IMR-90 (cell line): ENCODE measurements at regions not wholly inside any gene's neighbourhood (a gene's known extent, or its start where the extent isn't known, plus 50 kb on each side); places are given as distances from the start of the nearest gene placed in this dataset.

Experiments
- ATAC-seq: fragments of 200-7000 bp; cut with Tn5 transposase; 2 replicates; pipeline ENCODE4 v1.9.1; 2020; ENCODE audit warnings: low read depth, mild to moderate bottlenecking, moderate library complexity
- BruUV-seq: library from RNA; stranded (reverse); fragments of 400-500 nt; replicated peaks from 2 replicates; lab custom pipeline; 2021; lab: Mats Ljungman, UMichigan
- CTCF ChIA-PET: fragments of 300-600 bp; formaldehyde crosslinking; extraction: SDS; loops from one replicate; lab custom pipeline; 2021; ENCODE audit warnings: antibody characterized with exemption; lab: Yijun Ruan, JAX
- POLR2A ChIA-PET: fragments of 300-600 bp; sonication (Branson Sonifier 250); formaldehyde crosslinking; loops from one replicate; lab custom pipeline; 2022; ENCODE audit warnings: antibody characterized with exemption; ENCODE audit not compliant: unreplicated experiment; lab: Charles Lee
- DNase-seq: peaks from one replicate; pipeline ENCODE4 v3.0.0; 2013
- H2AFZ ChIP-seq: replicated peaks from 2 replicates; pipeline ENCODE3; 2013; ENCODE audit warnings: low read length, mild to moderate bottlenecking; ENCODE audit not compliant: poor library complexity
- H2AK5ac ChIP-seq: 2 replicates; pipeline ENCODE4 v1.6.1; 2013; ENCODE audit warnings: low read depth, low read length, inconsistent platforms
- H2AK9ac ChIP-seq: replicated peaks from 2 replicates; pipeline ENCODE3; 2013; ENCODE audit warnings: mild to moderate bottlenecking, low read depth, low read length, moderate library complexity; ENCODE audit not compliant: poor library complexity
- H2BK120ac ChIP-seq: 2 replicates; pipeline ENCODE4 v1.6.1; 2013; ENCODE audit warnings: low read depth, low read length, inconsistent platforms
- H2BK15ac ChIP-seq: 3 replicates; pipeline ENCODE4 v1.6.1; 2013; ENCODE audit warnings: low read depth, low read length, inconsistent platforms
- H2BK20ac ChIP-seq: 2 replicates; pipeline ENCODE4 v1.6.1; 2013; ENCODE audit warnings: low read depth, mild to moderate bottlenecking, inconsistent platforms, low read length, moderate library complexity
- H2BK5ac ChIP-seq: 2 replicates; pipeline ENCODE4 v1.6.1; 2013; ENCODE audit warnings: mild to moderate bottlenecking, low read depth, low read length, inconsistent platforms; ENCODE audit not compliant: poor library complexity, severe bottlenecking
- H3K14ac ChIP-seq: replicated peaks from 2 replicates; pipeline ENCODE4 v1.6.1; 2013; ENCODE audit warnings: low read depth, low read length, inconsistent platforms
- H3K18ac ChIP-seq: 2 replicates; pipeline ENCODE4 v1.6.1; 2013; ENCODE audit warnings: low read depth, low read length, control low read depth
- H3K23ac ChIP-seq: 2 replicates; pipeline ENCODE4 v1.6.1; 2013; ENCODE audit warnings: low read depth, low read length, inconsistent platforms
- H3K27ac ChIP-seq: 2 replicates; pipeline ENCODE4 v1.5.1; 2013; ENCODE audit warnings: mild to moderate bottlenecking, control low read depth, low read length; ENCODE audit not compliant: insufficient read depth
- H3K27me3 ChIP-seq: 2 replicates; pipeline ENCODE4 v1.6.1; 2013; ENCODE audit warnings: low read length; ENCODE audit not compliant: control insufficient read depth, insufficient read depth
- H3K36me3 ChIP-seq: 2 replicates; pipeline ENCODE4 v1.6.1; 2013; ENCODE audit warnings: low read length, mixed read lengths; ENCODE audit not compliant: control insufficient read depth, insufficient read depth
- H3K4ac ChIP-seq: 2 replicates; pipeline ENCODE4 v1.6.1; 2013; ENCODE audit warnings: low read depth, low read length, inconsistent platforms
- H3K4me1 ChIP-seq: 2 replicates; pipeline ENCODE4 v1.6.1; 2013; ENCODE audit warnings: low read length, mixed read lengths; ENCODE audit not compliant: control insufficient read depth, insufficient read depth
- H3K4me2 ChIP-seq: 2 replicates; pipeline ENCODE4 v1.6.1; 2013; ENCODE audit warnings: low read depth, mild to moderate bottlenecking, control low read depth, low read length, moderate library complexity
- H3K4me3 ChIP-seq: 2 replicates; pipeline ENCODE4 v1.5.1; 2013; ENCODE audit warnings: low read depth, mild to moderate bottlenecking, control low read depth, low read length, moderate library complexity; ENCODE audit not compliant: insufficient read depth
- H3K56ac ChIP-seq: 2 replicates; pipeline ENCODE4 v1.6.1; 2013; ENCODE audit warnings: low read length, inconsistent platforms; ENCODE audit not compliant: insufficient read depth; ENCODE audit errors: extremely low read depth
- H3K79me1 ChIP-seq, 2 experiments: 2 replicates each; pipeline ENCODE4 v1.6.1; 2013; ENCODE audit warnings: low read length in 2 of 2, inconsistent platforms in 1 of 2, low read depth in 1 of 2
- H3K9ac ChIP-seq: 2 replicates; pipeline ENCODE4 v1.6.1; 2013; ENCODE audit warnings: low read depth, low read length, control low read depth
- H3K9me1 ChIP-seq: 2 replicates; pipeline ENCODE4 v1.6.1; 2013; ENCODE audit warnings: low read length, inconsistent platforms; ENCODE audit not compliant: insufficient read depth
- H3K9me3 ChIP-seq: 2 replicates; pipeline ENCODE4 v1.6.1; 2013; ENCODE audit warnings: low read length; ENCODE audit not compliant: control insufficient read depth, insufficient read depth
- H4K20me1 ChIP-seq: 2 replicates; pipeline ENCODE4 v1.6.1; 2013; ENCODE audit warnings: low read length, inconsistent platforms; ENCODE audit not compliant: insufficient read depth
- H4K5ac ChIP-seq: 2 replicates; pipeline ENCODE4 v1.6.1; 2013; ENCODE audit warnings: mild to moderate bottlenecking, low read depth, low read length, control low read depth
- H4K8ac ChIP-seq, 2 experiments: 2 replicates each; pipeline ENCODE4 v1.6.1; 2013; ENCODE audit warnings: low read depth in 2 of 2, low read length in 2 of 2, control low read depth in 1 of 2, inconsistent platforms in 1 of 2
- H4K91ac ChIP-seq: 2 replicates; pipeline ENCODE4 v1.6.1; 2013; ENCODE audit warnings: low read depth, low read length, inconsistent platforms; ENCODE audit not compliant: insufficient read depth
- BHLHE40 ChIP-seq: fragments of 150-350 bp; IDR thresholded peaks from 2 replicates; pipeline ENCODE4 v1.6.1; 2016; ENCODE audit warnings: mild to moderate bottlenecking, low read depth, low read length
- CEBPB ChIP-seq: IDR thresholded peaks from 2 replicates; pipeline ENCODE4 v1.6.1; 2012; ENCODE audit warnings: low read depth, low read length, improper control_type of control experiment
- CTCF ChIP-seq: conservative IDR thresholded peaks from 2 replicates; pipeline ENCODE4 v1.5.1; 2012; ENCODE audit warnings: mild to moderate bottlenecking, low read depth, low read length, improper control_type of control experiment
- RAD21 ChIP-seq: IDR thresholded peaks from 2 replicates; pipeline ENCODE4 v1.6.1; 2012; ENCODE audit warnings: low read length, improper control_type of control experiment
- RCOR1 ChIP-seq: IDR thresholded peaks from 2 replicates; pipeline ENCODE4 v1.6.1; 2012; ENCODE audit warnings: mild to moderate bottlenecking, low read length, improper control_type of control experiment; ENCODE audit not compliant: insufficient replicate concordance
- SMC3 ChIP-seq: fragments of 150-350 bp; IDR thresholded peaks from 2 replicates; pipeline ENCODE4 v1.6.1; 2016; ENCODE audit warnings: low read depth, mild to moderate bottlenecking, antibody characterized with exemption, low read length, moderate library complexity
- WGBS, 2 experiments: methylation state at CpG; one replicate each; pipeline versions ENCODE4 v1.1.5 to v1.1.7; 2013; ENCODE audit warnings: missing lambda C conversion rate in 2 of 2; ENCODE audit not compliant: insufficient read length in 1 of 2; ENCODE audit errors: extremely low coverage in 2 of 2; 5-methylcytosine and 5-hydroxymethylcytosine counted together
- dilution Hi-C: fragments of 300-500 bp; cut with HindIII; formaldehyde crosslinking; loops from one replicate; pipeline ENCODE4 v1.14.3; 2018; ENCODE audit warnings: low sequenced_read_pairs; ENCODE audit not compliant: unreplicated experiment
- in situ Hi-C: fragments of 300-500 bp; cut with MboI; formaldehyde crosslinking; loops from 3 replicates; pipeline ENCODE4 v1.14.3; 2019; ENCODE audit warnings: low sequenced_read_pairs, inconsistent platforms, mixed read lengths
- intact Hi-C: fragments of 100-400 bp; cut with micrococcal nuclease; formaldehyde crosslinking; loops from 2 replicates; pipeline ENCODE4 v1.10.0; 2022

- 0 out of 2 replicates have a peak, but pooled peaks have one; percentile 21 for ATAC-seq
- WGBS, 2 experiments = 73% methylated on average over 4 of the region's 11 CpGs; no CpG with 5 or more reads in 1 of the 2 experiments
- CTCF ChIA-PET = no interaction called here
Measured at GRCh38 chr12:116687888-116688287, 50.0 kb downstream of the SPRING1 start.

More at GRCh38 chr12:116687888-116688287, 50.0 kb downstream of the SPRING1 start:
- Histone ChIP-seq H2BK120ac (no peak overlapping the region), H2BK20ac (no peak overlapping the region), H2AFZ (no peak overlapping the region), H3K9ac (no peak overlapping the region), H3K4me1 (no peaks in the 10 kb centered on the region), H3K18ac (no peak overlapping the region), H3K9me1 (no peaks in the 10 kb centered on the region), H3K36me3 (no peaks in the 10 kb centered on the region), H3K4me3 (no peak overlapping the region), H3K27ac (no peak overlapping the region), H2AK9ac (no peak overlapping the region), H3K9me3 (no peaks in the 10 kb centered on the region; the same call in 1 of the 2 replicates), H4K5ac (no peak overlapping the region), H2BK15ac (no peak overlapping the region), H4K91ac (no peak overlapping the region), H3K27me3 (peaks cover 44% of the 10 kb centered on the region), H2BK5ac (no peak overlapping the region), H3K23ac (no peak overlapping the region), H3K4ac (no peak overlapping the region), H4K8ac (no peak overlapping the region), H4K20me1 (no peaks in the 10 kb centered on the region), H3K79me1 (no peaks in the 10 kb centered on the region), H3K4me2 (no peak overlapping the region), H3K14ac (no peak overlapping the region), H2AK5ac (no peak overlapping the region), H3K56ac (no peak overlapping the region)
- dilution Hi-C loops (no loop called here), in situ Hi-C loops (no loop called here), intact Hi-C loops (no loop called here)
- POLR2A ChIA-PET = interaction anchor here (0.6 kb wide), 1 partner anchor 57 kb away, joined by 7 read pairs; no protein-coding TSS in a partner anchor
- BruUV-seq = no TSS peak
- peak; percentile 62; the same call in 1 of the 2 replicates for TF ChIP-seq BHLHE40
- peak; percentile 30 for TF ChIP-seq CTCF
- TF ChIP-seq CEBPB = no peak
- TF ChIP-seq RCOR1 = no peak
- TF ChIP-seq RAD21 = peak; percentile 34; the same call in 1 of the 2 replicates
- TF ChIP-seq SMC3 = peak; percentile 27; the same call in 1 of the 2 replicates
- DNase-seq = no peak
